ENCODE measurements at regions not wholly inside any gene's neighbourhood (a gene's known extent, or its start where the extent isn't known, plus 50 kb on each side); places are given as distances from the start of the nearest gene placed in this dataset.

- Histone ChIP-seq H3K9me3 (no peaks in the 10 kb centered on the region), H3K27ac (no peak overlapping the region), H3K4me3 (no peak overlapping the region), H3K4me1 (no peaks in the 10 kb centered on the region), H3K27me3 (no peaks in the 10 kb centered on the region), H3K36me3 (no peaks in the 10 kb centered on the region)
- no peak for TF ChIP-seq POLR2AphosphoS5 (IDR thresholded peaks at IDR 0.05; ENCODE audit: insufficient read depth in 1 of 2, low read depth in 1 of 2)
- TF ChIP-seq POLR2A (IDR thresholded peaks at IDR 0.05), result no peak
- no peak for TF ChIP-seq CTCF (IDR thresholded peaks at IDR 0.05)
- intact Hi-C loops (cut with DNase I), result loop anchor here (10.0 kb wide), 1 partner anchor 155 kb away; no protein-coding TSS in a partner anchor
- DNase-seq (ENCODE audit: extremely low spot score in 2 of 2), result no peak
Observed at GRCh38 chr6:14059791-14060436, 57.7 kb upstream of the CD83 start.

GRCh38 chr6:14060971-14061370 is 56.6 kb upstream of the CD83 start:
- no peaks in the 10 kb centered on the region for H3K36me3 ChIP-seq
- TF ChIP-seq CTCF (IDR thresholded peaks at IDR 0.05) (no peak), POLR2AphosphoS5 (IDR thresholded peaks at IDR 0.05; ENCODE audit: insufficient read depth in 1 of 2, low read depth in 1 of 2) (no peak), POLR2A (IDR thresholded peaks at IDR 0.05) (no peak)
- DNase-seq (ENCODE audit: extremely low spot score in 2 of 2), result no peak
- no peak overlapping the region for H3K27ac ChIP-seq
- intact Hi-C loops (cut with DNase I), result loop anchor here (10.0 kb wide), 1 partner anchor 156 kb away; no protein-coding TSS in a partner anchor
- no peaks in the 10 kb centered on the region for H3K4me1 ChIP-seq
- H3K9me3 ChIP-seq, result no peaks in the 10 kb centered on the region
- no peaks in the 10 kb centered on the region for H3K27me3 ChIP-seq
- H3K4me3 ChIP-seq, result no peak overlapping the region

- no peak for DNase-seq (ENCODE audit: extremely low spot score in 2 of 2)
- H3K9me3 ChIP-seq, result no peaks in the 10 kb centered on the region
- intact Hi-C loops (cut with DNase I), result loop anchor here (10.0 kb wide), 1 partner anchor 157 kb away; no protein-coding TSS in a partner anchor
- H3K27me3 ChIP-seq, result no peaks in the 10 kb centered on the region
- no peaks in the 10 kb centered on the region for H3K4me1 ChIP-seq
- H3K27ac ChIP-seq, result no peak overlapping the region
- no peak overlapping the region for H3K4me3 ChIP-seq
- no peaks in the 10 kb centered on the region for H3K36me3 ChIP-seq
- no peak for TF ChIP-seq POLR2A (IDR thresholded peaks at IDR 0.05)
- no peak for TF ChIP-seq POLR2AphosphoS5 (IDR thresholded peaks at IDR 0.05; ENCODE audit: insufficient read depth in 1 of 2, low read depth in 1 of 2)
- TF ChIP-seq CTCF (IDR thresholded peaks at IDR 0.05), result no peak
Observed at GRCh38 chr6:14061643-14062042, 55.9 kb upstream of the CD83 start.

GRCh38 chr6:14062345-14063029 is 55.1 kb upstream of the CD83 start:
- intact Hi-C loops (cut with DNase I), result loop anchor here (10.0 kb wide), 1 partner anchor 158 kb away; no protein-coding TSS in a partner anchor

More at GRCh38 chr6:14062345-14063029, 55.1 kb upstream of the CD83 start:
- Histone ChIP-seq H3K4me1 (no peaks in the 10 kb centered on the region), H3K36me3 (no peaks in the 10 kb centered on the region), H3K27me3 (no peaks in the 10 kb centered on the region), H3K4me3 (no peak overlapping the region), H3K9me3 (no peaks in the 10 kb centered on the region), H3K27ac (no peak overlapping the region)
- no peak for DNase-seq (ENCODE audit: extremely low spot score in 2 of 2)
- TF ChIP-seq POLR2A (IDR thresholded peaks at IDR 0.05) (no peak), CTCF (IDR thresholded peaks at IDR 0.05) (no peak), POLR2AphosphoS5 (IDR thresholded peaks at IDR 0.05; ENCODE audit: insufficient read depth in 1 of 2, low read depth in 1 of 2) (no peak)
